ENCODE measurements at regions not wholly inside any gene's neighbourhood (a gene's known extent, or its start where the extent isn't known, plus 50 kb on each side); places are given as distances from the start of the nearest gene placed in this dataset.

DNA sequence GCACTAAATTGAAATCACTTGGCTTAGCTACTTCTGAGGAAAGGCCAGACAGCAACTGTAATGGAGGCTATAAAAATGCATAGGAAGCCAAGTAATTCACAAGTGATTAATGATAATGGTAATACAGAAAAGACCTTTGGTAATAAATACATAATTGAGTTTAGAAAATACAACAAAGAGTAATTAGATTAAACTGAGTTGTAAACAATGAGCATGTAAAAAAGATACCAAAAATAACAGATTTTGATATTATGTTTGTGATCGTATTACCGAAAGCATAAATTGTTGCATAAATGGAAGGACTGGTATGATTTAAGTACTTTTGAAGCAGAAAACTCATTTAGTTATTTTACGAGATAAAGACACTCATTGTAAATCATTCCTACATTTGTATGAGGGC is 556.7 kb upstream of the TMPRSS15 start:
- no peaks in the 10 kb centered on the region for H3K4me1 ChIP-seq (ENCODE audit: insufficient read depth, low read length)
- no peaks in the 10 kb centered on the region for H3K27me3 ChIP-seq (ENCODE audit: insufficient read depth, low read length)
- H3K36me3 ChIP-seq (ENCODE audit: insufficient read depth, low read depth, low read length) = no peaks in the 10 kb centered on the region
- H3K4me3 ChIP-seq (ENCODE audit: low read length) = no peak overlapping the region
- no peaks in the 10 kb centered on the region for H3K9me3 ChIP-seq (ENCODE audit: insufficient read depth, low read depth, low read length)
- no peak overlapping the region for H3K27ac ChIP-seq (ENCODE audit: low read length)
- no peak overlapping the region for H3K9ac ChIP-seq (ENCODE audit: low read depth, low read length)

DNA sequence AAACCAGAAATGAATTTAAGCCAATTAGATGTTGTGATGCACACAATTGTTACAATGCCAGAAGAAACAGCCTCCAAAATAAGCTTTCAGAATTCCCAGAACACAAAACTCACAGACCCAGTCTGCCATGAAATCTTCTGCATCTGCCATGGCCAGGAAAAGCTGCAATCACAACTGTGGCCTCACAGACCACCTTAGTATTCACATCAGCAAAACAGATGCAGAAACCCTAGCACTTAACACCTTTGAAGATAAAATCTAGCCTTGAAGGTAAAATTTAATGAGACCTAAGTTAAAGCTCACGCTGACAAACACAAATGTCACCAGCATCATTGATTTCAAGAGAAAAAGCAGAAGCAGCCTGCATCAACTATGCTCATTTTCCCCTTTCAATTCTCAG is 566.8 kb upstream of the TMPRSS15 start:
- Histone ChIP-seq H3K27ac (ENCODE audit: low read length) (no peak overlapping the region), H3K4me3 (ENCODE audit: low read length) (no peak overlapping the region), H3K4me1 (ENCODE audit: insufficient read depth, low read length) (no peaks in the 10 kb centered on the region), H3K9ac (ENCODE audit: low read depth, low read length) (no peak overlapping the region), H3K27me3 (ENCODE audit: insufficient read depth, low read length) (no peaks in the 10 kb centered on the region), H3K36me3 (ENCODE audit: insufficient read depth, low read depth, low read length) (no peaks in the 10 kb centered on the region), H3K9me3 (ENCODE audit: insufficient read depth, low read depth, low read length) (no peaks in the 10 kb centered on the region)

DNA sequence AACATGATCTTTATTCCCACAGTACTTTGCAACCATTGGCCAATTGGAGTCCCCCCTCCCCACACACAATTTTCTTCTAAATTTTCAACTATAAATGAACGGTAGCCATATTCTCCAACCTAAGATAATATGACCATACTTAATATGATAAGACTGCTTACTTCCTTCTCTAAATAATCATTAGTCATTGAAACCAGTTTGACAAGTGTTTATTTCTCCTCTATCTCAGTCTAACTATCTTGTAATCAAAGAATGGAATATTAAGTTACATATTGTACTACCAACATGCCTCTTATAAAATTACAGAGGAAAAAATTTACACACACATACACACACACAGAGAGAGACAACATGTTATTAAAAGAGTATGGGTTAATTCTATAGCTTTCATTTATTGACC is 567.4 kb upstream of the TMPRSS15 start:
- no peaks in the 10 kb centered on the region for H3K9me3 ChIP-seq (ENCODE audit: insufficient read depth, low read depth, low read length)
- no peaks in the 10 kb centered on the region for H3K36me3 ChIP-seq (ENCODE audit: insufficient read depth, low read depth, low read length)
- no peaks in the 10 kb centered on the region for H3K4me1 ChIP-seq (ENCODE audit: insufficient read depth, low read length)
- no peak overlapping the region for H3K4me3 ChIP-seq (ENCODE audit: low read length)
- H3K9ac ChIP-seq (ENCODE audit: low read depth, low read length) = no peak overlapping the region
- H3K27ac ChIP-seq (ENCODE audit: low read length) = no peak overlapping the region
- H3K27me3 ChIP-seq (ENCODE audit: insufficient read depth, low read length) = no peaks in the 10 kb centered on the region

DNA sequence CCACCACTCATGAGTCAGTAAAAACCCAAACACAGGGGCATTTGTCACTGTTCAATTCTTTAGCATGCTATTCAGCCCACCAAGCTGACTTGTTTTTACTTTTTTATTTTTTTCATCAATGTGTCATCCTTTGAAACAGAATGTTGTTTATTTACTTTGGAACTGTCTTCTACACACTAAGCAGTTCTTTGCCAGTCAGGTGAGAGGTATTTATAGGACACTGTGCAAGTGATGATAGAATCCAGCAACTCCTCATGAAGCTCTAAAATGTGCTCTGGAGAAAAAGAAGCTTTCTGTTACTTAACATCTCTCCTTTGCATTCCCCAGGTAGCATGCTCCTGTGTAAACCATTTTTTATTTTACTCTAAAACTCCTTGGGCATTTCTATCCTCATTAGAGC is 582.0 kb upstream of the TMPRSS15 start:
- Histone ChIP-seq H3K27ac (ENCODE audit: low read length) (no peak overlapping the region), H3K4me1 (ENCODE audit: insufficient read depth, low read length) (no peaks in the 10 kb centered on the region), H3K4me3 (ENCODE audit: low read length) (no peak overlapping the region), H3K9ac (ENCODE audit: low read depth, low read length) (no peak overlapping the region), H3K9me3 (ENCODE audit: insufficient read depth, low read depth, low read length) (peaks cover 12% of the 10 kb centered on the region), H3K36me3 (ENCODE audit: insufficient read depth, low read depth, low read length) (no peaks in the 10 kb centered on the region), H3K27me3 (ENCODE audit: insufficient read depth, low read length) (no peaks in the 10 kb centered on the region)

DNA sequence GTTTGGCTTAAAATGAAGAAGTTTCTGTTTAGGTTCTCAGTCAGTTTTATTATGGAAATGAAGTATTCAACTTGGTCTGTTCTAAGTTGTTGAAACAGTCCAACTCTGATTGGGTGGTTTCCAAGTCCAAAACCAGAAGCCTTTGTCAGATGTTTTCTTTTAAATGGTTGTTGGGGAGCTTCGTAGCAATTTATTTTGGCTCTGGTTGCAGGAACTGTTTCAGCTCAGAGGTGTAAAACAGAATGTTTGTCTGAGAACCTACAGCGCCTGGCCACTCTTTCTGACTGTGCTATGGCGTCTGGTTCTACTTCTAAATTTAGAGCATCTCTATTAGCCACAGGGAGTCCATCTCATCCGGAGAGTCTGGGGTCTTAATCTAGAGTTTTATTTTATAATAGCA is 582.6 kb upstream of the TMPRSS15 start:
- no peaks in the 10 kb centered on the region for H3K36me3 ChIP-seq (ENCODE audit: insufficient read depth, low read depth, low read length)
- peaks cover 12% of the 10 kb centered on the region for H3K9me3 ChIP-seq (ENCODE audit: insufficient read depth, low read depth, low read length)
- H3K4me3 ChIP-seq (ENCODE audit: low read length) = no peak overlapping the region
- no peak overlapping the region for H3K9ac ChIP-seq (ENCODE audit: low read depth, low read length)
- H3K4me1 ChIP-seq (ENCODE audit: insufficient read depth, low read length) = no peaks in the 10 kb centered on the region
- H3K27ac ChIP-seq (ENCODE audit: low read length) = no peak overlapping the region
- no peaks in the 10 kb centered on the region for H3K27me3 ChIP-seq (ENCODE audit: insufficient read depth, low read length)

DNA sequence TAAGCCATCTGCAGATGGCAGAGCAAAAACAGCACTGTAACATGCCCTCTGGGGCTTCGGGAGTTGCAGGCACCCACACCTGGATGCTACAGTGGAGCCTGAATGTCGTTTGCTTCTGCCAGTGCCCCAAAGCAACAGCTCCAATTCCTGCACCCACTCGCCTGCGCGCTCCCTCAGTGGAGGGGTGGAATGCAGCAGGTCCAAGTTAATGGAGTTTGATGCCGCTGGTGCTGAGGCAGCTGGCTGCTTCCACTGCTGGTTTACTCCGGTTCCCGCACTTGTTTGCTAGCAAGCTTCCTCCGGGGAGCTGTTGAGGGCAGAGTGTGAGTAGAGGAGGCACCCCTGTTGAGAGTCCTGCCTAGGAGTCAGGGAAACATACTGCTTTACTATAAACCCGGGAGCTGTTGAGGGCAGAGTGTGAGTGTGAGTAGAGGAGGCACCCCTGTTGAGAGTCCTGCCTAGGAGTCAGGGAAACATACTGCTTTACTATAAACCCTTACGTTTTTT is 584.0 kb upstream of the TMPRSS15 start:
- Histone ChIP-seq H3K9ac (ENCODE audit: low read depth, low read length) (no peak overlapping the region), H3K27ac (ENCODE audit: low read length) (no peak overlapping the region), H3K4me1 (ENCODE audit: insufficient read depth, low read length) (no peaks in the 10 kb centered on the region), H3K4me3 (ENCODE audit: low read length) (no peak overlapping the region), H3K36me3 (ENCODE audit: insufficient read depth, low read depth, low read length) (no peaks in the 10 kb centered on the region), H3K9me3 (ENCODE audit: insufficient read depth, low read depth, low read length) (peaks cover 12% of the 10 kb centered on the region; the same call in 1 of the 2 replicates), H3K27me3 (ENCODE audit: insufficient read depth, low read length) (no peaks in the 10 kb centered on the region)

DNA sequence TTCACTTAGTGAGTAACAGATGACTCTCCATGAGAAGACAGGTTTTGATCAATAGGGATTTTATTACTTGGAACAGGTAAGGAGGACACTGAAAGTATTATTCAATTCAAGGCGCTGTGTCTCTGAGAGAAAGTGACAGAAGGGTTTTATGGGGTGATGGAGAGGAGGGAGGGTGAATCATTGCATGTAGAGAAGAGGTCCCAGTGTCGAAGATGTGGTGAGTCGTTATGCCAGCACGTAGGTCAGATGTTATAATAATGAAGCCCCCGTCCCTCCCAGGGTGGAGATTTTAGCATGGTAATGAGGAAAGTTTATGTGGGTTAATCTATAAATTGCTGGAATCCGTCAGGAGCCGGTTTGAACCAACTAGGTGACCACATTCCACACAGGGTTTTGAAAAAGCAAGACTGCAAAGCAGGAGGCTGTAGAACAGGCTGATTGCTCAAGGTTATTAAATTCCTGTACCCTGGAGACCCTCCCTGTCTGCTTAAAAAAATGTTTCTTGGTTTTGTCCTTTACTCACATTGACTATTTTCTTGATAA is 586.4 kb upstream of the TMPRSS15 start:
- H3K9ac ChIP-seq (ENCODE audit: low read depth, low read length) = no peak overlapping the region
- H3K9me3 ChIP-seq (ENCODE audit: insufficient read depth, low read depth, low read length) = 0 out of 2 replicates have a peak, but pooled peaks cover 2% of the 10 kb centered on the region
- no peak overlapping the region for H3K4me3 ChIP-seq (ENCODE audit: low read length)
- H3K27ac ChIP-seq (ENCODE audit: low read length) = no peak overlapping the region
- H3K36me3 ChIP-seq (ENCODE audit: insufficient read depth, low read depth, low read length) = no peaks in the 10 kb centered on the region
- H3K27me3 ChIP-seq (ENCODE audit: insufficient read depth, low read length) = no peaks in the 10 kb centered on the region
- H3K4me1 ChIP-seq (ENCODE audit: insufficient read depth, low read length) = no peaks in the 10 kb centered on the region

DNA sequence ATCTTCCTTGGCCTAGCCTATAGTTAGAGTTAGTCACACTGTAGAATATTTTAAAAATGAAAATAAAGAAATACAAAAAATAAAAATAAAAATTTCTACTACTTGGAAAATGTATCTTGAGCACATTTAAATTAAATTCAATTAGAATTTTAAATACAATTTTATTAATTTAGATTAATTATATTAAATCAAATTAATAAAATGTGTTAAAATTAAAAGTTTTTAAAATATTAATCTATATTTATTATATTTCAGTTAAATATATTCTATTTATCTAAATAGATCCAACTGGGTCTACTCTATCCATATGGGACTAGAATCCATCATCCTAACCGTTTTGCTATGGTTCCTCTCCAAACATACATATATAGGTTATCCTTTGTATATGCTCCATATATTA is 588.3 kb upstream of the TMPRSS15 start:
- no peaks in the 10 kb centered on the region for H3K9me3 ChIP-seq (ENCODE audit: insufficient read depth, low read depth, low read length)
- no peaks in the 10 kb centered on the region for H3K36me3 ChIP-seq (ENCODE audit: insufficient read depth, low read depth, low read length)
- no peak overlapping the region for H3K27ac ChIP-seq (ENCODE audit: low read length)
- H3K9ac ChIP-seq (ENCODE audit: low read depth, low read length) = no peak overlapping the region
- no peaks in the 10 kb centered on the region for H3K27me3 ChIP-seq (ENCODE audit: insufficient read depth, low read length)
- H3K4me1 ChIP-seq (ENCODE audit: insufficient read depth, low read length) = no peaks in the 10 kb centered on the region
- no peak overlapping the region for H3K4me3 ChIP-seq (ENCODE audit: low read length)

DNA sequence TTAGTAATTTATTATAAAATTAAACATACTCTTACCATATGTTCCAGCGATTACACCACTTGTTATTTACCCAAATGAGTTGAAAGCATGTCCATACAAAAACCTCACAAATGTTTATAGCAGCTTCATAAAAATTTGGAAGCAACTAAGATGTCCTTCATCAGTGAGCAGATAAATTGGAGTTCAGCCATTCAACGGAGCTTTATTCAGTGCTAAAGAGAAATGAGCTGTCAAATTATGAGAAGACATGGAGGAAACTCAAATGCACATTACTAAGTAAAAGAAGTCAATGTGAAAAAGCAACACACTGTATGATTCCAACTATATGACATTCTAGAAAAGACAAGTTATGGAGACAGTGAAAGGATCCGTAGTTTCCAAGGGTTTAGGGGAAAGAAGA is 606.7 kb upstream of the TMPRSS15 start:
- no peaks in the 10 kb centered on the region for H3K4me1 ChIP-seq (ENCODE audit: insufficient read depth, low read length)
- no peak overlapping the region for H3K9ac ChIP-seq (ENCODE audit: low read depth, low read length)
- H3K27me3 ChIP-seq (ENCODE audit: insufficient read depth, low read length) = no peaks in the 10 kb centered on the region
- H3K9me3 ChIP-seq (ENCODE audit: insufficient read depth, low read depth, low read length) = no peaks in the 10 kb centered on the region
- H3K27ac ChIP-seq (ENCODE audit: low read length) = no peak overlapping the region
- H3K4me3 ChIP-seq (ENCODE audit: low read length) = no peak overlapping the region
- H3K36me3 ChIP-seq (ENCODE audit: insufficient read depth, low read depth, low read length) = no peaks in the 10 kb centered on the region

DNA sequence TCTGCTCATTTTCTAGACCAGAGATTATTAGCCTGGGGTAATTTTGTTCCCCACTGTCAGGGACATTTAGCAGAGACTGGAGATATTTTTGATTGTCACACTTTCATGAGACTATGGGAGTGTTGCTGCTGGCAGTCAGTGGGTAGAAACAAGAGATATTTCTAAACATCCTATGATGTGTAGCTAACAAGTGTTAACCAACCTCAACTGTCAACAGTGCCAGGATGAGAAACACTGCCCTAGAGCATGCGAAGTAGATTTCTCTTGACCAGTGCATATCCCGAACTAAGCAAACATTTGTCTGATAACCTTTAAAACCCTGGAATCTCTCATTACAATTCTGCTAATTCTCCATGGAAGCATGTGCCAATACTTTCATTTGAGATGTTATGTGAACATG is 607.4 kb upstream of the TMPRSS15 start:
- no peak overlapping the region for H3K9ac ChIP-seq (ENCODE audit: low read depth, low read length)
- H3K9me3 ChIP-seq (ENCODE audit: insufficient read depth, low read depth, low read length) = no peaks in the 10 kb centered on the region
- H3K27ac ChIP-seq (ENCODE audit: low read length) = no peak overlapping the region
- no peaks in the 10 kb centered on the region for H3K4me1 ChIP-seq (ENCODE audit: insufficient read depth, low read length)
- H3K27me3 ChIP-seq (ENCODE audit: insufficient read depth, low read length) = no peaks in the 10 kb centered on the region
- no peak overlapping the region for H3K4me3 ChIP-seq (ENCODE audit: low read length)
- no peaks in the 10 kb centered on the region for H3K36me3 ChIP-seq (ENCODE audit: insufficient read depth, low read depth, low read length)

DNA sequence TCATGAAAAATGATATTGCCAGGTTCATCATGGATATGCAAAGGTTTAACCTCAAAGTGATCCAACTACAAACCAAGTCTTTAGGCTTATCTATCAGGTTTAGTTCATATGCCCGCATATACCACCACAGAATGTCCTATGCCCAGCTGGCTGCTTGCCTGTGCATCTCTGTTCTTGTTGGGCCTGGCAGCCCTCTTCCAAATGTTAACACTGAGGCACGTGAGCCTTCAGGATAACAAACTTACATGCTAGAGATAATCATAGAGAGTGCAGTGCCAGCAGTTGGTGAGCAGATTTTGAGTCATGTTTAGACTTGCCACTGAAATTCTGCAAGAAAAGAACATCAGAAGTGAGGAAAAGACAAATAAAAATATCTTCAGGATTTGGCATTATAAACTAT is 607.9 kb upstream of the TMPRSS15 start:
- Histone ChIP-seq H3K36me3 (ENCODE audit: insufficient read depth, low read depth, low read length) (no peaks in the 10 kb centered on the region), H3K27ac (ENCODE audit: low read length) (no peak overlapping the region), H3K9ac (ENCODE audit: low read depth, low read length) (no peak overlapping the region), H3K27me3 (ENCODE audit: insufficient read depth, low read length) (no peaks in the 10 kb centered on the region), H3K4me3 (ENCODE audit: low read length) (no peak overlapping the region), H3K9me3 (ENCODE audit: insufficient read depth, low read depth, low read length) (no peaks in the 10 kb centered on the region), H3K4me1 (ENCODE audit: insufficient read depth, low read length) (no peaks in the 10 kb centered on the region)

DNA sequence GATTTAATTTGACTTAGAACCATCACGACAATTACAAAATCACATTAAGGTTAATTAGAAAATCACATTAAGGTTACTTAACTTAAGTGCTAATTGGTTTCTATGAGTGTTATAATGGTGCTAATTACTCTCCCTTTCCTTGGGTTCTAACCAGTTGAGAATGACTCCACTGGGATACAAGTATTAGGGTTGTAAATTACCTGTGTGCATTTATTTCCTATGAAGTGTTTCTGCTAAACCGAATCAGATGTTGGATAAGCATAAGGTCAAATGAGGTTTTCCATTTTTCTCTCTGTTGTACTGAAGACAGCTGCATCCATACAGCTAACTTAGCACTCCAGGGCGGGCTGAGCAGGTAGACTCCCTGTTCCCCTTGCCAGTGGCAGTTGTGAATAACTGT is 610.3 kb upstream of the TMPRSS15 start:
- Histone ChIP-seq H3K36me3 (ENCODE audit: insufficient read depth, low read depth, low read length) (no peaks in the 10 kb centered on the region), H3K4me3 (ENCODE audit: low read length) (no peak overlapping the region), H3K27ac (ENCODE audit: low read length) (no peak overlapping the region), H3K9ac (ENCODE audit: low read depth, low read length) (no peak overlapping the region), H3K27me3 (ENCODE audit: insufficient read depth, low read length) (no peaks in the 10 kb centered on the region), H3K4me1 (ENCODE audit: insufficient read depth, low read length) (no peaks in the 10 kb centered on the region), H3K9me3 (ENCODE audit: insufficient read depth, low read depth, low read length) (no peaks in the 10 kb centered on the region)
